AG10803 (cell line): ENCODE measurements at regions not wholly inside any gene's neighbourhood (a gene's known extent, or its start where the extent isn't known, plus 50 kb on each side); places are given as distances from the start of the nearest gene placed in this dataset.

Experiments
- DNase-seq: peaks from one replicate; pipeline ENCODE4 v3.0.0; 2010; ENCODE audit warnings: low read depth
- H3K4me3 ChIP-seq: 2 replicates; pipeline ENCODE4 v1.5.1; 2011; ENCODE audit warnings: mild to moderate bottlenecking, low read length, control low read depth
- TF ChIP-seq, protein P1 (sequence below): conservative IDR thresholded peaks from 2 replicates; pipeline ENCODE4 v1.5.1; 2011; ENCODE audit warnings: mild to moderate bottlenecking, low read length, control low read depth, inconsistent platforms

DNA sequence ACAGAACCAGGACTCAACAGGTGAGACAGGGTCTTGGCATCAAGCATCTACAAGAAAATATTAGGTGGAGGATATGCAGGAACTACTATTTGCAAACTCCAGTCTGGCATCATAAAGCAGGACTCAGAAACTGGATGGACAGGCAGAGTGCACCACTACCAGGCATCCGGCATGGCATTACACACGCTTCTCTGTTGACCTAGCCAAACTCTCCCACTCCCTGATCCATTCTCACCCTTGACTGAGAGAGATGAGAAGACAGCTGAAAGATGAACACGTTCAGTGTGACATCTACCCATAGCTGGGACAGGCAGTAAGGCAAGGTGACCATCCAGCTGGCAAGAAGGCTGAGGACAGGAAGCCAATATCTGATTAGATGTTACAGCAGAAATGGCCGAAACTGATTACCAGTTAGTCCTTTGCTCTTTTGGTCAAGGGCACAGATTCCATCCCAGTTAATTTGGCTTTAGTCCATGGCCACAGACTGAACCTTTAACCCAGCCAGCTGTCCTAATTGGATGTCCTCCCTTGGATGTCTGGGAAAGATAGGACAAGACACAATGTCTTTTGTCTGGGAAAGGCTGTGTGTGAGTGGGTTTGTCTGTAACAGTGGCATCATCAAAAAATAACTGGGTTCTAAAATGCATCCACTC, 71.6 kb downstream of the BBS10 start:
- DNase-seq: no peak
- H3K4me3 ChIP-seq: no peak overlapping the region
- TF ChIP-seq, protein P1, sequence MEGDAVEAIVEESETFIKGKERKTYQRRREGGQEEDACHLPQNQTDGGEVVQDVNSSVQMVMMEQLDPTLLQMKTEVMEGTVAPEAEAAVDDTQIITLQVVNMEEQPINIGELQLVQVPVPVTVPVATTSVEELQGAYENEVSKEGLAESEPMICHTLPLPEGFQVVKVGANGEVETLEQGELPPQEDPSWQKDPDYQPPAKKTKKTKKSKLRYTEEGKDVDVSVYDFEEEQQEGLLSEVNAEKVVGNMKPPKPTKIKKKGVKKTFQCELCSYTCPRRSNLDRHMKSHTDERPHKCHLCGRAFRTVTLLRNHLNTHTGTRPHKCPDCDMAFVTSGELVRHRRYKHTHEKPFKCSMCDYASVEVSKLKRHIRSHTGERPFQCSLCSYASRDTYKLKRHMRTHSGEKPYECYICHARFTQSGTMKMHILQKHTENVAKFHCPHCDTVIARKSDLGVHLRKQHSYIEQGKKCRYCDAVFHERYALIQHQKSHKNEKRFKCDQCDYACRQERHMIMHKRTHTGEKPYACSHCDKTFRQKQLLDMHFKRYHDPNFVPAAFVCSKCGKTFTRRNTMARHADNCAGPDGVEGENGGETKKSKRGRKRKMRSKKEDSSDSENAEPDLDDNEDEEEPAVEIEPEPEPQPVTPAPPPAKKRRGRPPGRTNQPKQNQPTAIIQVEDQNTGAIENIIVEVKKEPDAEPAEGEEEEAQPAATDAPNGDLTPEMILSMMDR: no peak

DNA sequence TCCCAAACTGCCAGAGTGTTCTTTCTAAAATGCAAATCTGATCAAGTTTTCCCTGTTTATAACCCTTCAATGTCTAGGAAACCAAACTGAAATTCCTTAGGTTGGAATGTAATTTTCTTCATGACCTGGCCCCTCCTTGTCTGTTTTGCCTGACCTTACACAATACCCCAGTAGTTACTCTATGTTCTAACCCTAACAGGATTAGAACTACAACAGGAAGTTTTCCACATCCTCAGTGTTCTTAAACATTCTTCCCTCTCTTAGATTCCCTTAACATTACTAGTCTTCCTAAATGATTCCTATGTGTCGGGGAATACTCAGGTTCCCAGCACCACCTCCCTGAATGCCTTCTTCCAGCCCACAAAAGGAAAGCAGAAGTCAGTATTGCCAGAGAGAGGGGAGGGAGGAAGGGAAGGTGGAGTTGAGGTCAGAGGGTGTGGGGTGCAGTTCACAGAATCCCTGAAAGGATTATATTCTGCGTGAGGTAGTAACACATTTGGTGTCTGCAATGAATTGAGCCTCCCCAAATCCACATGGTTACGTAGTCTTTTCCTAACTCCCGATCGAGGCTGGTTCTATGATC, 72.6 kb downstream of the BBS10 start:
- no peak for DNase-seq
- TF ChIP-seq, protein P1: no peak
- no peak overlapping the region for H3K4me3 ChIP-seq

DNA sequence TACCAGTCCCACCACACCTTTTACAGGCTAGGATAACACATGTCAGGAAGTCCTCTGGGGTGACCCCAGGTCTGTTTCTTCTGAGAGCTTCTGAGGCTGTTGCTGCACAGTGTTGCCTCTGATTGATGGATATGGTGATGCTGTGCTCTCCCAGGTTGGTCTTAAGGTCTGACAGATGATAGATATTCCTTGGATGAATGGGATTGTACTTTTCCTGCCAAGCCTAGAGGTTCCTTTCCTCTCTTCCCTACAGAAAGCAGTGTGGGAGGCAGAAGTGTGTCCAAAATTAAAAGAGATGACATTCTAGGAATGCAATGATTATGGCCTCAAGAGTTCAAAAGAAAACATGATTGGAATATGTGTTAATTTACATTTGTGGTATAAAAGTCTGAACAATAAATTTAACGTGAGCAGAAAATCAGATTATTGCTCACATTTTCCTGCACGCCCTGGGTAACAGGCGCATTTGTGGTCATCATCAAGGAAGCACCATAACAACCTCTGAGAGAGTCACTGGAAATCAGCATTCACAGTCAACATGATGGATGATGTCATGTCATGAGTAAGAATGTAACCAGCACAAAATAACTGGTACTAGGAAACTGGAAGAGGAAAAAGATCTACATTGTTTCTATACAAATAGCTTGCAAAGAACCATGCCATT, 73.7 kb downstream of the BBS10 start:
- DNase-seq: peak; percentile 68
- TF ChIP-seq, protein P1: no peak
- H3K4me3 ChIP-seq: no peak overlapping the region

DNA sequence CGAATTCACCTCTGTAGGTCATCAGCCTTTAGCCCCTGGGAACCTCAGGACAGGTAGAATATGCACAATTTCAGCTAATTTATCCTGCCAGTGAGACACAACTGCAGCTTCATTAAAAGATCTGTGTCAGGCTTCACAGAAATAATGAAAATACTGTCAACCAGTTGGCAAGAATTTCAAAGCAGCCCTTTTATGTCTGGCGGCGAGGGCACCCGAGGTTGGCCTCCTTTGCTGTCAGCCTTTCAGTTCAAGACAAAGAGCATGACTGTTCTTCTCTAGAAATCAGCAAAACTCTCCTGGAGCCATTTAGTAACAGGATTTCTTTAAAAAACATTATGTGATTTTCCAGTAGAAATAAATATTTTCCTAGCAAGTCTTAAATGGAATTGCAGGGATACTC, 75.9 kb downstream of the BBS10 start:
- no peak for DNase-seq

DNA sequence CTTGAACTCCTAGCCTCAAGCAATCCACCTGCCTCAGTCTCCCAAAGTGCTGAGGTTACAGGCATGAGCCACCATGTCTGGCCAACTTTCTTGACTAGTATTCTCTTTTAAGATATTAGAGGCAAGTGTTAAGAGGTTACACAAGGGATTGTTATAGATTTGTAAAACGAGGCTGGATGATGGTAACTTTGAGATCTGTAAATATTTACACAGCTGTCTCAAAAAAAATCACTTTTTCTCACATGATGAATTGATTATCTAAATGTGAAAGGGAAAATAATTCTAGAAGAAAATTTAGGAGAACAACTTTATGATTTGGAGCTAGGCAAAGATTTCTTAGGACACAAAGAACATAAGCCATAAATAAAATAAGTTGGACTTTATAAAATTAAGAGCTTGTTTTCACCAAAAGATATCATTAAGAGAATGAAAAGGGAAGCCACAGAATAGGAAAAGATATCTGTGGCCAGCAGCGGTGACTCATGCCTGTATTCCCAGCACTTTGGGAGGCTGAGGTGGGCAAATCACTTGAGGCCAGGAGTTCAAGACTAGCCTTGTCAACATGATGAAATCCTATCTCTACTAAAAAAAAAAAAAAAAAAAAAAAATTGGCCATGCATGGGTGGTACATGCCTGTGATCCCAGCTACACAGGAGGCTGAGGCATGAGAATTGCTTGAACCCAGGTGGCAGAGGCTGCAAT, 77.4 kb downstream of the BBS10 start:
- H3K4me3 ChIP-seq: no peak overlapping the region
- no peak for DNase-seq
- TF ChIP-seq, protein P1: no peak

More for the DNA sequence above, 75.9 kb downstream of the BBS10 start:
- TF ChIP-seq, protein P1: no peak
- no peak overlapping the region for H3K4me3 ChIP-seq

DNA sequence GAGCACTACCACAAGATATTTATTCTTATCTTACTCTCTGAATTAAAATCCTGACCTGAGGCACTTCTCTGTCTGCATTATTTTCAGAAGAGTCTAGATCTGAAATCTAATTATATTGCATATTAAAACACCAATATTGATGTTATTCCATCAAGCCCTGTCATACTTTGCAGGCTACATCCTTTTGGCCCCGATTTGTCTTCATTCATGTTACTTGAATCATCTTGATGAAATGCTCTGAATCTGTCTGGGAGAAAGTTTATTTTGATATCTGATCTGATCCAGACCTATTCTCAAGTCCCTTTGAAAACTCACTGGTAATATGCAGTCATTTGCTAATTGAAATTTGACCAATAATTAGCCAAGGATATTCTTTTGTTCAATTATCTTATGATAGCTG, 79.9 kb downstream of the BBS10 start:
- H3K4me3 ChIP-seq: no peak overlapping the region
- DNase-seq: no peak
- TF ChIP-seq, protein P1: no peak
